ENCODE measurements at regions not wholly inside any gene's neighbourhood (a gene's known extent, or its start where the extent isn't known, plus 50 kb on each side); places are given as distances from the start of the nearest gene placed in this dataset.

DNA sequence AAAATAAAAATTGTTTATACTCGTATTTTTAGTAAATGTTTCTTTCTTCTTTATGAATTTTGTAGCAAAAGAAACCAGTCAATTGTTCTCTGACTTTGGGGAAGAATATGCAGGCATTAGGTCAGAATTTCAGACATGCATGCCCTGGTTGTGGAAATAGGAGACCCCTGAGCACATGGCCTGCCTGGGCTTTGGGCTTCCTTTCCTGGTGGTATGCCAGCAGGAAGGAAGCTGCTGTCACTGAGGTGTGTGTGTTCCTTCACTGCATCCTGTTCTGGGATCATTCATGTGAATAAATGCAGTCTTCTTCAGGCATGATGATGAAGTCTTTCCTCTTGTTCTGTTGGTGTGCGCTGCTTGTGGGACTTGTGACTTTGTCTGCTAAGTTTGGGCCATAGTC lies 920.2 kb upstream of the VRK2 start:
- DNase-seq = no peak
- no peak overlapping the region for H3K4me3 ChIP-seq (ENCODE audit: low read length)
- H3K27ac ChIP-seq (ENCODE audit: low read length) = no peak overlapping the region
- no peaks in the 10 kb centered on the region for H3F3A ChIP-seq (ENCODE audit: low read length, unreplicated experiment)
- H3K79me2 ChIP-seq (ENCODE audit: low read length) = no peaks in the 10 kb centered on the region
- no peak for ATAC-seq
- ChIA-PET CTCF (no interaction called here), POLR2A (ENCODE audit: unreplicated experiment) (no interaction called here)
- H3K9ac ChIP-seq (ENCODE audit: low read length) = no peak overlapping the region
- no peaks in the 10 kb centered on the region for H3K9me2 ChIP-seq (replicated peaks; ENCODE audit: low read length)
- H2AFZ ChIP-seq (ENCODE audit: low read length) = no peak overlapping the region
- H3K27me3 ChIP-seq (ENCODE audit: low read length) = peaks cover 13% of the 10 kb centered on the region; the same call in 1 of the 2 replicates
- no TSS peak for BruUV-seq (replicated peaks)
- H3K4me1 ChIP-seq (ENCODE audit: insufficient read depth, low read length) = no peaks in the 10 kb centered on the region
- no peak overlapping the region for H3K4me2 ChIP-seq (ENCODE audit: low read length)
- H3K36me3 ChIP-seq (ENCODE audit: low read depth, low read length) = no peaks in the 10 kb centered on the region
- TF ChIP-seq, protein P1, sequence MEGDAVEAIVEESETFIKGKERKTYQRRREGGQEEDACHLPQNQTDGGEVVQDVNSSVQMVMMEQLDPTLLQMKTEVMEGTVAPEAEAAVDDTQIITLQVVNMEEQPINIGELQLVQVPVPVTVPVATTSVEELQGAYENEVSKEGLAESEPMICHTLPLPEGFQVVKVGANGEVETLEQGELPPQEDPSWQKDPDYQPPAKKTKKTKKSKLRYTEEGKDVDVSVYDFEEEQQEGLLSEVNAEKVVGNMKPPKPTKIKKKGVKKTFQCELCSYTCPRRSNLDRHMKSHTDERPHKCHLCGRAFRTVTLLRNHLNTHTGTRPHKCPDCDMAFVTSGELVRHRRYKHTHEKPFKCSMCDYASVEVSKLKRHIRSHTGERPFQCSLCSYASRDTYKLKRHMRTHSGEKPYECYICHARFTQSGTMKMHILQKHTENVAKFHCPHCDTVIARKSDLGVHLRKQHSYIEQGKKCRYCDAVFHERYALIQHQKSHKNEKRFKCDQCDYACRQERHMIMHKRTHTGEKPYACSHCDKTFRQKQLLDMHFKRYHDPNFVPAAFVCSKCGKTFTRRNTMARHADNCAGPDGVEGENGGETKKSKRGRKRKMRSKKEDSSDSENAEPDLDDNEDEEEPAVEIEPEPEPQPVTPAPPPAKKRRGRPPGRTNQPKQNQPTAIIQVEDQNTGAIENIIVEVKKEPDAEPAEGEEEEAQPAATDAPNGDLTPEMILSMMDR (conservative IDR thresholded peaks at IDR 0.05; ENCODE audit: low read depth, low read length) = no peak
- TF ChIP-seq EZH2 (IDR thresholded peaks at IDR 0.05; ENCODE audit: low read length, unreplicated experiment) = no peak
- TF ChIP-seq EZH2phosphoT487 (IDR thresholded peaks at IDR 0.05; ENCODE audit: borderline replicate concordance, low read length) = no peak
- intact Hi-C loops (cut with micrococcal nuclease) = no loop called here
- H4K20me1 ChIP-seq (ENCODE audit: low read length) = no peaks in the 10 kb centered on the region
- H3K9me3 ChIP-seq (ENCODE audit: low read length) = no peaks in the 10 kb centered on the region

- BruUV-seq (replicated peaks) = no TSS peak
- intact Hi-C loops (cut with micrococcal nuclease) = no loop called here
- Histone ChIP-seq H3K36me3 (ENCODE audit: low read depth, low read length) (no peaks in the 10 kb centered on the region), H3F3A (ENCODE audit: low read length, unreplicated experiment) (no peaks in the 10 kb centered on the region), H3K79me2 (ENCODE audit: low read length) (no peaks in the 10 kb centered on the region), H2AFZ (ENCODE audit: low read length) (no peak overlapping the region), H3K4me3 (ENCODE audit: low read length) (no peak overlapping the region), H3K4me2 (ENCODE audit: low read length) (no peak overlapping the region), H3K9me3 (ENCODE audit: low read length) (no peaks in the 10 kb centered on the region), H3K9me2 (replicated peaks; ENCODE audit: low read length) (no peaks in the 10 kb centered on the region), H4K20me1 (ENCODE audit: low read length) (no peaks in the 10 kb centered on the region), H3K4me1 (ENCODE audit: insufficient read depth, low read length) (no peaks in the 10 kb centered on the region), H3K27ac (ENCODE audit: low read length) (no peak overlapping the region), H3K27me3 (ENCODE audit: low read length) (0 out of 2 replicates have a peak, but pooled peaks cover 2% of the 10 kb centered on the region), H3K9ac (ENCODE audit: low read length) (no peak overlapping the region)
- ChIA-PET CTCF (no interaction called here), POLR2A (ENCODE audit: unreplicated experiment) (no interaction called here)
- ATAC-seq = no peak
- DNase-seq = peak; percentile 6
- TF ChIP-seq EZH2 (IDR thresholded peaks at IDR 0.05; ENCODE audit: low read length, unreplicated experiment) = no peak
- no peak for TF ChIP-seq EZH2phosphoT487 (IDR thresholded peaks at IDR 0.05; ENCODE audit: borderline replicate concordance, low read length)
- TF ChIP-seq, protein P1 (conservative IDR thresholded peaks at IDR 0.05; ENCODE audit: low read depth, low read length) = no peak
These were observed 907.4 kb upstream of the VRK2 start for GRCh38 chr2:57139179-57139578.

- no peak for ATAC-seq
- no peaks in the 10 kb centered on the region for H3K4me1 ChIP-seq (ENCODE audit: insufficient read depth, low read length)
- H3K4me2 ChIP-seq (ENCODE audit: low read length) = no peak overlapping the region
- BruUV-seq (replicated peaks) = no TSS peak
- no peaks in the 10 kb centered on the region for H3F3A ChIP-seq (ENCODE audit: low read length, unreplicated experiment)
- H3K9ac ChIP-seq (ENCODE audit: low read length) = no peak overlapping the region
- H3K79me2 ChIP-seq (ENCODE audit: low read length) = no peaks in the 10 kb centered on the region
- no peaks in the 10 kb centered on the region for H3K9me2 ChIP-seq (replicated peaks; ENCODE audit: low read length)
- no peaks in the 10 kb centered on the region for H3K36me3 ChIP-seq (ENCODE audit: low read depth, low read length)
- no peaks in the 10 kb centered on the region for H3K9me3 ChIP-seq (ENCODE audit: low read length)
- no peak for DNase-seq
- intact Hi-C loops (cut with micrococcal nuclease) = no loop called here
- no peaks in the 10 kb centered on the region for H4K20me1 ChIP-seq (ENCODE audit: low read length)
- TF ChIP-seq EZH2 (IDR thresholded peaks at IDR 0.05; ENCODE audit: low read length, unreplicated experiment) (no peak), EZH2phosphoT487 (IDR thresholded peaks at IDR 0.05; ENCODE audit: borderline replicate concordance, low read length) (no peak)
- TF ChIP-seq, protein P1 (conservative IDR thresholded peaks at IDR 0.05; ENCODE audit: low read depth, low read length) = no peak
- no peak overlapping the region for H2AFZ ChIP-seq (ENCODE audit: low read length)
- no peak overlapping the region for H3K4me3 ChIP-seq (ENCODE audit: low read length)
- ChIA-PET POLR2A (ENCODE audit: unreplicated experiment) (interaction anchor here (0.7 kb wide), 1 partner anchor 10 kb away, joined by 3 read pairs; no protein-coding TSS in a partner anchor), CTCF (no interaction called here)
- H3K27ac ChIP-seq (ENCODE audit: low read length) = no peak overlapping the region
- H3K27me3 ChIP-seq (ENCODE audit: low read length) = 0 out of 2 replicates have a peak, but pooled peaks cover 2% of the 10 kb centered on the region
These were observed 905.3 kb upstream of the VRK2 start for GRCh38 chr2:57141269-57141668.
